ENCODE measurements at regions not wholly inside any gene's neighbourhood (a gene's known extent, or its start where the extent isn't known, plus 50 kb on each side); places are given as distances from the start of the nearest gene placed in this dataset.

DNA sequence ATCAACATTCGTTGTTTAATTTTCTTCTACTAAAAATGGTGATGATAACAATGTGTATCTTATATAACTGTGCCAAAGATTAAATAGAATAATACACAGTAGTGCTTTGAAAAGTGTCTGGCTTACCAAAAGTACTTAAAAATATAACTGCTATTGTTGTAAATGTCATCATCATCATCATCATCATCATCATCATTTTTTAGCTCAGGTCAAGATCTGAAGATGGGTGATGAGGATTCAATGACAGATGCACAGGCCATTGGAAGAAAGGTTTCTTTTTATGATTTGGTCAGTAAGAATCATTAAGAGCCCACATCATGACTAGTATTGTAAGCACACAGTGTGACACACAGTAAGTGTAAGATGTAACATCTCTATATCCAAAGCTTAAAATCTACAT lies 795.2 kb downstream of the SLC4A3 start:
- TF ChIP-seq POLR2AphosphoS5 (IDR thresholded peaks at IDR 0.05) (no peak), CTCF (IDR thresholded peaks at IDR 0.05) (no peak)

Data from transverse colon (tissue), 4 donors.